A549 (cell line): ENCODE measurements at regions not wholly inside any gene's neighbourhood (a gene's known extent, or its start where the extent isn't known, plus 50 kb on each side); places are given as distances from the start of the nearest gene placed in this dataset.

Experiments used
- ATAC-seq, 2 experiments: fragments of 200-7000 bp in 1 of 2; fragments of >200 bp in 1 of 2; cut with Nextera tagmentation in 1 of 2; cut with Tn5 transposase in 1 of 2; 3 replicates each; pipeline versions ENCODE4 v1.8.0 to v1.9.1; 2018 to 2020; ENCODE audit warnings: mild to moderate bottlenecking in 1 of 2, moderate library complexity in 1 of 2
- CTCF ChIA-PET: fragments of 300-600 bp; sonication (Branson Sonifier 250); formaldehyde crosslinking; extraction: SDS; loops from one replicate; lab custom pipeline; 2021; ENCODE audit warnings: antibody characterized with exemption, inconsistent platforms; lab: Yijun Ruan, JAX
- POLR2A ChIA-PET: fragments of 350-600 bp; formaldehyde crosslinking; extraction: SDS; loops from one replicate; lab custom pipeline; 2021; ENCODE audit warnings: antibody characterized with exemption, inconsistent platforms; lab: Yijun Ruan, JAX
- DNase-seq, 2 experiments: peaks; one replicate each; pipeline versions ENCODE4 v3.0.0 to v3.0.0-alpha.2; 2011 to 2016; ENCODE audit warnings: low read depth in 1 of 2, low spot score in 1 of 2
- FAIRE-seq: peaks from 2 replicates; lab custom pipeline; 2011; peaks lifted over from hg19 to GRCh38; lab: Jason Lieb, UNC
- H3K27ac ChIP-seq, 2 experiments: fragments of >200 bp; sonication (Bioruptor Twin); formaldehyde crosslinking; 3 replicates each; pipeline ENCODE4 v1.5.1; 2016 to 2017
- H3K4me1 ChIP-seq: fragments of >200 bp; sonication (Bioruptor Twin); formaldehyde crosslinking; 3 replicates; pipeline ENCODE4 v1.6.1; 2016
- H3K4me2 ChIP-seq: fragments of >200 bp; sonication (Bioruptor Twin); formaldehyde crosslinking; 3 replicates; pipeline ENCODE4 v1.6.1; 2016
- H3K4me3 ChIP-seq: fragments of >200 bp; sonication (Bioruptor Twin); formaldehyde crosslinking; 3 replicates; pipeline ENCODE4 v1.5.1; 2016
- H3K9me3 ChIP-seq: fragments of >200 bp; sonication (Bioruptor Twin); formaldehyde crosslinking; 3 replicates; pipeline ENCODE4 v1.6.1; 2016
- BHLHE40 ChIP-seq: IDR thresholded peaks from 2 replicates; pipeline ENCODE4 v1.6.1; 2012; ENCODE audit warnings: low read depth, low read length, inconsistent platforms
- CEBPB ChIP-seq, 2 experiments: fragments of >200 bp in 1 of 2; sonication (Bioruptor Twin) in 1 of 2; formaldehyde crosslinking in 1 of 2; IDR thresholded peaks; 2 replicates each; pipeline ENCODE4 v1.6.1; 2012 to 2016
- CHD2 ChIP-seq: fragments of 150-350 bp; IDR thresholded peaks from 2 replicates; pipeline ENCODE4 v1.6.1; 2014; ENCODE audit warnings: low read length; ENCODE audit not compliant: partially characterized antibody
- CHD4 ChIP-seq: fragments of 200-600 bp; sonication (generic); IDR thresholded peaks from 2 replicates; pipeline ENCODE4 v1.6.1; 2016; ENCODE audit warnings: antibody characterized with exemption, mild to moderate bottlenecking, borderline replicate concordance
- EHMT2 ChIP-seq: fragments of 200-600 bp; sonication (generic); IDR thresholded peaks from 2 replicates; pipeline ENCODE4 v1.6.1; 2016; ENCODE audit warnings: antibody characterized with exemption, low read depth, mild to moderate bottlenecking, moderate library complexity
- EP300 ChIP-seq, 2 experiments: fragments of >200 bp; sonication (Bioruptor Twin); formaldehyde crosslinking; IDR thresholded peaks; 2 replicates in 1 of 2; 3 replicates in 1 of 2; pipeline ENCODE4 v1.6.1; 2016 to 2017
- ESRRA ChIP-seq: fragments of 150-350 bp; IDR thresholded peaks from 2 replicates; pipeline ENCODE4 v1.6.1; 2014; ENCODE audit warnings: mild to moderate bottlenecking, low read length, borderline replicate concordance
- FOSB ChIP-seq: fragments of 250-450 bp; sonication (Bioruptor Pico); IDR thresholded peaks from 2 replicates; pipeline ENCODE4 v1.5.0; 2020; ENCODE audit warnings: mild to moderate bottlenecking, moderate library complexity
- GATA3 ChIP-seq: IDR thresholded peaks from 2 replicates; pipeline ENCODE4 v1.6.1; 2012; ENCODE audit warnings: borderline replicate concordance
- HDAC2 ChIP-seq: fragments of 200-600 bp; sonication (generic); IDR thresholded peaks from 2 replicates; pipeline ENCODE4 v1.6.1; 2016
- HOXA7 ChIP-seq: fragments of 250-450 bp; sonication (Bioruptor Pico); IDR thresholded peaks from 2 replicates; pipeline ENCODE4 v1.5.0; 2020; ENCODE audit warnings: mild to moderate bottlenecking, moderate library complexity
- HOXB13 ChIP-seq: fragments of 250-450 bp; sonication (Bioruptor Pico); IDR thresholded peaks from 2 replicates; pipeline ENCODE4 v1.5.0; 2020; ENCODE audit warnings: low read depth, mild to moderate bottlenecking, moderate library complexity
- JUN ChIP-seq, 2 experiments: fragments of >200 bp; sonication (Bioruptor Twin); formaldehyde crosslinking; IDR thresholded peaks; 2 replicates in 1 of 2; 3 replicates in 1 of 2; pipeline ENCODE4 v1.6.1; 2016 to 2017
- JUNB ChIP-seq: fragments of >200 bp; sonication (Bioruptor Twin); formaldehyde crosslinking; IDR thresholded peaks from 2 replicates; pipeline ENCODE4 v1.6.1; 2016
- KDM5A ChIP-seq: fragments of 200-600 bp; sonication (generic); IDR thresholded peaks from 2 replicates; pipeline ENCODE4 v1.6.1; 2016; ENCODE audit warnings: antibody characterized with exemption, mild to moderate bottlenecking
- PHF8 ChIP-seq: fragments of 200-600 bp; sonication (generic); IDR thresholded peaks from 2 replicates; pipeline ENCODE4 v1.6.1; 2016; ENCODE audit warnings: low read depth, mild to moderate bottlenecking, antibody characterized with exemption, moderate library complexity, borderline replicate concordance
- POLR2A ChIP-seq: IDR thresholded peaks from 2 replicates; pipeline ENCODE4 v1.6.1; 2012; ENCODE audit warnings: mild to moderate bottlenecking, low read length
- SMC3 ChIP-seq: fragments of >200 bp; sonication (Bioruptor Twin); formaldehyde crosslinking; IDR thresholded peaks from 3 replicates; pipeline ENCODE4 v1.6.1; 2018; ENCODE audit warnings: inconsistent platforms
- SREBF2 ChIP-seq: fragments of 450-650 bp; IDR thresholded peaks from 2 replicates; pipeline ENCODE4 v1.6.1; 2014; ENCODE audit warnings: mild to moderate bottlenecking, moderate library complexity
- ZFP36 ChIP-seq: fragments of 450-650 bp; IDR thresholded peaks from 2 replicates; pipeline ENCODE4 v1.6.1; 2014; ENCODE audit warnings: borderline replicate concordance; ENCODE audit not compliant: partially characterized antibody
- ZSCAN20 ChIP-seq: fragments of 250-450 bp; sonication (Bioruptor Pico); IDR thresholded peaks from 2 replicates; pipeline ENCODE4 v1.8.0; 2022; ENCODE audit warnings: mild to moderate bottlenecking, moderate library complexity
- WGBS: methylation state at CpG from one replicate; pipeline ENCODE4 v1.1.6; 2017; ENCODE audit errors: missing lambda C conversion rate; 5-methylcytosine and 5-hydroxymethylcytosine counted together
- TF ChIP-seq, protein P1 (sequence below): fragments of 450-650 bp; IDR thresholded peaks from 2 replicates; pipeline ENCODE4 v1.6.1; 2014; ENCODE audit warnings: antibody characterized with exemption
- TF ChIP-seq, protein P2 (sequence below): fragments of 250-450 bp; sonication (Bioruptor Pico); IDR thresholded peaks from 2 replicates; pipeline ENCODE4 v1.5.0; 2021; ENCODE audit warnings: mild to moderate bottlenecking, moderate library complexity, borderline replicate concordance
- TF ChIP-seq, protein P3 (sequence below): fragments of 250-450 bp; sonication (Bioruptor Pico); IDR thresholded peaks from 2 replicates; pipeline ENCODE4 v1.5.0; 2020; ENCODE audit warnings: low read depth, mild to moderate bottlenecking, moderate library complexity
- TF ChIP-seq, protein P4 (sequence below): IDR thresholded peaks from 2 replicates; pipeline ENCODE4 v1.6.1; 2012
- TF ChIP-seq, protein P5 (sequence below): fragments of >200 bp; sonication (Bioruptor Twin); formaldehyde crosslinking; IDR thresholded peaks from 2 replicates; pipeline ENCODE4 v1.6.1; 2016
- TF ChIP-seq, protein P6 (sequence below): IDR thresholded peaks from 2 replicates; pipeline ENCODE4 v1.6.1; 2012
- TF ChIP-seq, protein P7 (sequence below): IDR thresholded peaks from 2 replicates; pipeline ENCODE4 v1.6.1; 2012; ENCODE audit warnings: low read depth, borderline replicate concordance

DNA sequence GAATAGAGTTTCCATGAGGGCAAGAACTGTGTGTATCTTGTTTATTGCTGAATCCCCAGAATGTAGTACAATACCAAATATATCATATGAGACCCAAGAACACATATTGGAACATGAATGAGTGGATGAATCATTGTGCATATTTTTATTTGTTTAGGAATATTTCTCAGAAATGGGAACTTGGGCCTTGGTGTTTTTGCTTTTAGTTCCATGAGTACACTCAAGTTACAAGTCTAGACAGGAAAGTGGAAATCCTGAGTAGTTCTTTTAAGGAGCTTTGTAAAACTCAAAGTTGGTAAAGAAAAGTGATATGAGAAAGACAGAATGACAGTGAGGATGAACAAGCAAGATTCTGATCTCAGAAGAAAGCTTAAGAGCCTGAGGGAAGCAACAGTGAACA is 647.0 kb downstream of the EFNA5 start:
- ChIA-PET POLR2A (no interaction called here), CTCF (no interaction called here)
- Histone ChIP-seq H3K9me3 (no peaks in the 10 kb centered on the region), H3K4me2 (no peak overlapping the region), H3K4me1 (no peaks in the 10 kb centered on the region), H3K27ac (no peak overlapping the region), H3K4me3 (no peak overlapping the region)
- TF ChIP-seq, protein P1, sequence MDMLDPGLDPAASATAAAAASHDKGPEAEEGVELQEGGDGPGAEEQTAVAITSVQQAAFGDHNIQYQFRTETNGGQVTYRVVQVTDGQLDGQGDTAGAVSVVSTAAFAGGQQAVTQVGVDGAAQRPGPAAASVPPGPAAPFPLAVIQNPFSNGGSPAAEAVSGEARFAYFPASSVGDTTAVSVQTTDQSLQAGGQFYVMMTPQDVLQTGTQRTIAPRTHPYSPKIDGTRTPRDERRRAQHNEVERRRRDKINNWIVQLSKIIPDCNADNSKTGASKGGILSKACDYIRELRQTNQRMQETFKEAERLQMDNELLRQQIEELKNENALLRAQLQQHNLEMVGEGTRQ: no peak
- no peak for TF ChIP-seq ESRRA
- TF ChIP-seq CHD2: no peak
- no peak for TF ChIP-seq GATA3
- TF ChIP-seq, protein P2, sequence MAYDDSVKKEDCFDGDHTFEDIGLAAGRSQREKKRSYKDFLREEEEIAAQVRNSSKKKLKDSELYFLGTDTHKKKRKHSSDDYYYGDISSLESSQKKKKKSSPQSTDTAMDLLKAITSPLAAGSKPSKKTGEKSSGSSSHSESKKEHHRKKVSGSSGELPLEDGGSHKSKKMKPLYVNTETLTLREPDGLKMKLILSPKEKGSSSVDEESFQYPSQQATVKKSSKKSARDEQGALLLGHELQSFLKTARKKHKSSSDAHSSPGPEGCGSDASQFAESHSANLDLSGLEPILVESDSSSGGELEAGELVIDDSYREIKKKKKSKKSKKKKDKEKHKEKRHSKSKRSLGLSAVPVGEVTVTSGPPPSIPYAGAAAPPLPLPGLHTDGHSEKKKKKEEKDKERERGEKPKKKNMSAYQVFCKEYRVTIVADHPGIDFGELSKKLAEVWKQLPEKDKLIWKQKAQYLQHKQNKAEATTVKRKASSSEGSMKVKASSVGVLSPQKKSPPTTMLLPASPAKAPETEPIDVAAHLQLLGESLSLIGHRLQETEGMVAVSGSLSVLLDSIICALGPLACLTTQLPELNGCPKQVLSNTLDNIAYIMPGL: no peak
- no peak for TF ChIP-seq EHMT2
- no peak for TF ChIP-seq HOXB13
- TF ChIP-seq SMC3: no peak
- TF ChIP-seq CHD4: no peak
- no peak for TF ChIP-seq POLR2A
- FAIRE-seq: no peak
- ATAC-seq: no peak
- DNase-seq: no peak

DNA sequence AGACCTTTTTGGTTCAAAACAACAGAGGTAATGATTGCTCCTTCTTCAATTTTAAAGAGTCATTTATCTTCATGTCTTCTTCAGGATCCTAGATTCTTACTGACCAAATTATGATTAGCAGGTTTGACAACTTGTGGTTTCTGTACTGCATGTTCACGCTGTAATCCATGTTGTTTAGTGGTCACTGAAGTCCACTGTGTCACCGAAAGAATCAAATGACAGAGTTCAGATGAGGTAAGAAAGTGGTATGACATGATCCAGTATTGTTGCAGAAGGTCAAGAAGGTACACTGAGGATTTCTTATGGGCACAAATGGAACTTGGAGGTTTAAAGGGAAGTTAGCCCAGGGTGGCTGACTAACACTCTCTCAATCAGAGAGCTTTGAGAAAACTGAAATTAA is 649.2 kb downstream of the EFNA5 start:
- Histone ChIP-seq H3K4me3 (no peak overlapping the region), H3K27ac (no peak overlapping the region), H3K4me1 (no peaks in the 10 kb centered on the region), H3K9me3 (no peaks in the 10 kb centered on the region), H3K4me2 (no peak overlapping the region)
- ATAC-seq: no peak
- TF ChIP-seq EP300 (IDR thresholded peaks at IDR 0.05): no peak
- no peak for TF ChIP-seq KDM5A
- TF ChIP-seq CHD4: no peak
- TF ChIP-seq, protein P3, sequence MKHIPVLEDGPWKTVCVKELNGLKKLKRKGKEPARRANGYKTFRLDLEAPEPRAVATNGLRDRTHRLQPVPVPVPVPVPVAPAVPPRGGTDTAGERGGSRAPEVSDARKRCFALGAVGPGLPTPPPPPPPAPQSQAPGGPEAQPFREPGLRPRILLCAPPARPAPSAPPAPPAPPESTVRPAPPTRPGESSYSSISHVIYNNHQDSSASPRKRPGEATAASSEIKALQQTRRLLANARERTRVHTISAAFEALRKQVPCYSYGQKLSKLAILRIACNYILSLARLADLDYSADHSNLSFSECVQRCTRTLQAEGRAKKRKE (CRISPR knock-in tag): no peak
- TF ChIP-seq, protein P2: no peak
- TF ChIP-seq, protein P4, sequence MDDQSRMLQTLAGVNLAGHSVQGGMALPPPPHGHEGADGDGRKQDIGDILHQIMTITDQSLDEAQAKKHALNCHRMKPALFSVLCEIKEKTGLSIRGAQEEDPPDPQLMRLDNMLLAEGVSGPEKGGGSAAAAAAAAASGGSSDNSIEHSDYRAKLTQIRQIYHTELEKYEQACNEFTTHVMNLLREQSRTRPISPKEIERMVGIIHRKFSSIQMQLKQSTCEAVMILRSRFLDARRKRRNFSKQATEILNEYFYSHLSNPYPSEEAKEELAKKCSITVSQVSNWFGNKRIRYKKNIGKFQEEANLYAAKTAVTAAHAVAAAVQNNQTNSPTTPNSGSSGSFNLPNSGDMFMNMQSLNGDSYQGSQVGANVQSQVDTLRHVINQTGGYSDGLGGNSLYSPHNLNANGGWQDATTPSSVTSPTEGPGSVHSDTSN: no peak
- no peak for TF ChIP-seq BHLHE40
- TF ChIP-seq JUNB: no peak
- TF ChIP-seq ZFP36: no peak
- ChIA-PET CTCF (no interaction called here), POLR2A (no interaction called here)
- no peak for FAIRE-seq
- 90% methylated on average over 2 of the region's 2 CpGs for WGBS
- no peak for DNase-seq

DNA sequence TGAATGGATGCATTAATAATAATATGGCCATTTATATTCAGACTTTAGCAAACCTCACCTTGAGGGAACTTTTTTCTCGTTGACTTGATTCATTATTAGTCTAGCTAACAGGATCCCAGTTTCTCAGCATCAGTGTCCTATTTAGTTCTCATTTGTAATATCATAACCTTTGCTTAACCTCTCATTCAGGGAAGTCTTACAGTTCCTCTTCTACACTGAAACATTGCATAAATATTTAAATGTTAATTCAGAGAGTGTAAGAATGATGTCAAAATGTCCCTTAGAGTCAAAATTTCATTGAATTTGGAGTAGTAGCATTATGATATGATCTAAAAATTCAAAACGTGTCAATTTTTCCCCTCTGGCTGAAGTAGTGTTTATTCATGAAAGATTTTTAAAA is 650.1 kb downstream of the EFNA5 start:
- ChIA-PET CTCF (no interaction called here), POLR2A (no interaction called here)
- Histone ChIP-seq H3K27ac (no peak overlapping the region), H3K4me2 (no peak overlapping the region), H3K9me3 (no peaks in the 10 kb centered on the region), H3K4me3 (no peak overlapping the region), H3K4me1 (no peaks in the 10 kb centered on the region)
- no peak for FAIRE-seq
- 46% methylated on average over 2 of the region's 2 CpGs for WGBS
- ATAC-seq: no peak
- no peak for DNase-seq
- TF ChIP-seq HDAC2 (no peak), FOSB (CRISPR knock-in tag) (no peak), HOXA7 (CRISPR knock-in tag) (no peak), ESRRA (no peak), KDM5A (no peak), JUN (IDR thresholded peaks at IDR 0.05) (no peak), PHF8 (no peak), EHMT2 (no peak), SREBF2 (no peak), CEBPB (IDR thresholded peaks at IDR 0.05) (no peak), ZSCAN20 (CRISPR knock-in tag) (no peak), CHD2 (no peak)
- TF ChIP-seq, protein P5, sequence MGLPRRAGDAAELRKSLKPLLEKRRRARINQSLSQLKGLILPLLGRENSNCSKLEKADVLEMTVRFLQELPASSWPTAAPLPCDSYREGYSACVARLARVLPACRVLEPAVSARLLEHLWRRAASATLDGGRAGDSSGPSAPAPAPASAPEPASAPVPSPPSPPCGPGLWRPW: no peak
- TF ChIP-seq, protein P6, sequence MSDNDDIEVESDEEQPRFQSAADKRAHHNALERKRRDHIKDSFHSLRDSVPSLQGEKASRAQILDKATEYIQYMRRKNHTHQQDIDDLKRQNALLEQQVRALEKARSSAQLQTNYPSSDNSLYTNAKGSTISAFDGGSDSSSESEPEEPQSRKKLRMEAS: no peak
- TF ChIP-seq, protein P7, sequence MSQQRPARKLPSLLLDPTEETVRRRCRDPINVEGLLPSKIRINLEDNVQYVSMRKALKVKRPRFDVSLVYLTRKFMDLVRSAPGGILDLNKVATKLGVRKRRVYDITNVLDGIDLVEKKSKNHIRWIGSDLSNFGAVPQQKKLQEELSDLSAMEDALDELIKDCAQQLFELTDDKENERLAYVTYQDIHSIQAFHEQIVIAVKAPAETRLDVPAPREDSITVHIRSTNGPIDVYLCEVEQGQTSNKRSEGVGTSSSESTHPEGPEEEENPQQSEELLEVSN: no peak
